ENCODE measurements at regions not wholly inside any gene's neighbourhood (a gene's known extent, or its start where the extent isn't known, plus 50 kb on each side); places are given as distances from the start of the nearest gene placed in this dataset.
"Not testable (repeated sequence)": the region's sequence is repeated elsewhere in the genome, so short reads cannot be mapped to it uniquely, and the experiment has no call there.

DNA sequence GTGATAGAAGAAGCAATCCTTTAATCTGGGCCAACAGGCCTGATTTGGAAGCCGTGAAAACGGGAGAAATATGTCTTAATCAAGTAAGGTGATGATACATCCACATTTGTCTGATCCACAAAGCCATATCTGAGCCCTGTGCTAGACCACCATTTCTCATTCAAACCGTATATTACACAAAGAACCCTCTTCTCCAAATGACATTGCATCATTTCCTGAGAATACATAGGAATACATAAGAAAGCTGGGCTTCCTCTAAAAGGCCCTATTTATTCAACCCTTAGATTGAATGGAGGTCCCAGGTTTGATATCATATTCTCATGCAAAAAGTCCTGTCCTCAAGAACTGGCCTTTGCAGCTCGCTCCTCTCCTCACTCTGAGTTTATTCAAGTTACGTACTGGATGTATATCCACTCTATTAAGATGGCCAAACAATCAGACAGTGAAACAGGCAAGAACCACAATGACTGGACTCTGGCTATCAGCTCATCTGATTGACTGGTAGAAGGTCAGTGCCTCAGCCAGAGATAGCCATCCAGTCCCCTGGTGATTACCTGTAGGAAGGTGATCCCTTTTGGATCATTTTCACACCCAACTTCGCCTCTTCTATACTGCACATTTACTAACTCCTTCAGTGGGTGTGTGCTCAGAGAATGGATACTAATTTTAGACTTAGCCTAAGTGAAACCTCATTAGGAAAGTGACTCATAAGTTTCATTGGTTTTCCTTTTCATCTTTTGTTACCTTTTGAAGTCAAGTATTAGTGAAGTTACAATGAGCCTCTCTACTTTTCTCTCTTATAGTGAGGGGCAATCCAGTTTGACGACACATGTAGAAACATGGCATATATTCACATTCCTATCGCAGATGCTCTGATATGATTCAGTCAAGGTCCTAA, 167.6 kb upstream of the WWC1 start:
- no peak for DNase-seq

GRCh38 chr5:168125445-168126199, 165.8 kb upstream of the WWC1 start:
- no peak for DNase-seq

GRCh38 chr5:168126606-168127005, 164.8 kb upstream of the WWC1 start:
- DNase-seq = no peak

- no peak for DNase-seq
These were observed 163.3 kb upstream of the WWC1 start for GRCh38 chr5:168128111-168128510.

GRCh38 chr5:168128557-168128956, 162.9 kb upstream of the WWC1 start:
- DNase-seq = no peak

DNA sequence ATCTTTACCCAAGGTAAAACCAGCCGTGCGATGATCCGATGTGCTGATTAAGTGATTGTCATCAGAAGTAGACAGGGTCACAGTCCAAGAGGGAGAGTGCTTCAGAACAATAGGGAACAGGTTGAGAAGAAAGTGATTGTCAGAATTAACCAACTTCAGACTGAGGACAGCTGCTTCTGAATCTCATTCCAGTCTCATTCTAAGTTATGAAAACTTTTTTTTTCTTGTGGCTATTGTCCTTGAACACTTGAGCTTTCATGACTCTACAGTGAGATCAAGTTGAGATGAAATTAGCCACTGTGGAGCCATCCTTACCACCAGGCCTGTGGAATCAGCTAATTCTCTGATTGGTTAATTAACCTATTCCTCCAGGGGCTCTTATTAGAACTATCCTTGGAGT, 159.9 kb upstream of the WWC1 start:
- no peak for DNase-seq

GRCh38 chr5:168132241-168132641, 159.2 kb upstream of the WWC1 start:
- DNase-seq = no peak

GRCh38 chr5:168135897-168136296, 155.5 kb upstream of the WWC1 start:
- DNase-seq = no peak

DNA sequence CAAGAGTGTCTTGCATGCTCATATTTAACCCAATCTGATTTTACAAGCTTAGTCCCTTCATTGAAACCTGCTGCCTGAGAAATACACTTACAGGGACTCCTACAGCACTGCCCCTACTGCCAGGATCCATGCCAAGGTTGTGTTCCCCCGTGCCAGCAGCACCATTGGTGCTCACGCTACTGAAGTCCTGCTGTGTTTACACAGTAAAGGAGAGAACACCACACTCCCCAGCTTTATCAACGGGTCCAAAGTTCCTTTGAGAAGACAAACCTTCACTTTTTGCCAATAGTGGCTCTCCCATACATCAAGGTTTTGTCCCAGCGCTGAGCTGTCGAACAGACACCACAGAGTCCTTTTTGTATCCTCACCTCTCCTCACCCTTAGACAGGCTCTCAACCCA, 155.1 kb upstream of the WWC1 start:
- no peak for DNase-seq

DNA sequence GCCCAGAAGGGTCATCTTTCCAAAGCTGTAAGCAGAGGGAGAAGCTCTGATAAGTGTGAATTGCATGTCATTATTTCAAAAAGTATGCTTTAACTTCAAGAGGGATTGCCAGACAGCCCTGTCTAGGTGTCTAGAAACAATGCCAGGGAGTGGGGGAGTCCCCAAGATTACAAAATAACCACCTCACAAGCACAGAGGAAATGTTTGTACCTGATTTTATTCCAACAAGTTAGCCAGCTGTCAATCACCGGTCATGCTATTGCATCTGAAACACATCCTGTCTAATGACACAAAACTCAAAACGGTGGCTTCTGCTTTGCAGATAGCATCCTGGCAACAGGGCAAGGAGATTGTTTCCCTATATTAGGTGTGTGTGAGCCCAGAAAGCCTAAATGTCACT, 154.2 kb upstream of the WWC1 start:
- no peak for DNase-seq

- no peak for DNase-seq
These were observed 151.2 kb upstream of the WWC1 start for GRCh38 chr5:168140241-168140640.

DNA sequence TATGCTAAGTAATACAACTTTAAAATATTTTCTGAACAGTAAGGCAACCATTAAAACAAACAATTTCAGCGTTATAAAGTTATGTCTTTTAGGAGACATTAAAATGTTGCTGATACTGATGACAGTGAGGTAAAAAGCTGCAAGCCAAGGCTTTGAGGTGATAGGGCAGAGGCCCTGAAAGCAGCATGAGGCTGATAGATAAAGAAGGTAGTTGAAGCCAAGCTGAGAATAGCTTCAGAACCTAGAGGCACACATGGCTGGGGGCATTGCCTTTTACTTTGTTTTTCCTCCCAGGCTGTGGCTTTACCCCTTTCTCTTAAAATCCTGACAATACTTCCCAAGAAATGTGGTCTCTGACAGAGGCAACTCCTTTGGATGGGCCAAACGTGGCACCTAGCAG, 149.0 kb upstream of the WWC1 start:
- DNase-seq = no peak

DNA sequence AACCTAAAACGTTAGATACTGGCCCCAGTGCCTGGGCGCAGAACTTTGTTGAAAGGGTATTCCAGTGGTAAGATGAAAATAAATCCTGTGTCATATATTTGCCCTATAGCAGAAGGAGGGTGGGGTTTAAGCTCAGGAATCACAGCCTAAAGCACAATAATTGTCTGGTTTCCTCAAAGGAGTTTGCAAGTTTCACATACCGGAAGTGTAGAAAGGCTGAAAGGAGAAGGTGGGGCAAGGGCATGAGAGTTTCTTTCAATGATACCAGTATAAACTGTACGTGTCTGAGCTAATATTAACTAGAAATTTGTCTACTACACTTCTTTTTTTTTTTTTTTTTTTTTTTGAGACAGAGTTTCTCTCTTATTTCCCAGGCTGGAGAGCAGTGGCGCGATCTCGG, 147.9 kb upstream of the WWC1 start:
- not testable (repeated sequence) for DNase-seq

GRCh38 chr5:168147106-168147505, 144.3 kb upstream of the WWC1 start:
- no peak for DNase-seq

DNA sequence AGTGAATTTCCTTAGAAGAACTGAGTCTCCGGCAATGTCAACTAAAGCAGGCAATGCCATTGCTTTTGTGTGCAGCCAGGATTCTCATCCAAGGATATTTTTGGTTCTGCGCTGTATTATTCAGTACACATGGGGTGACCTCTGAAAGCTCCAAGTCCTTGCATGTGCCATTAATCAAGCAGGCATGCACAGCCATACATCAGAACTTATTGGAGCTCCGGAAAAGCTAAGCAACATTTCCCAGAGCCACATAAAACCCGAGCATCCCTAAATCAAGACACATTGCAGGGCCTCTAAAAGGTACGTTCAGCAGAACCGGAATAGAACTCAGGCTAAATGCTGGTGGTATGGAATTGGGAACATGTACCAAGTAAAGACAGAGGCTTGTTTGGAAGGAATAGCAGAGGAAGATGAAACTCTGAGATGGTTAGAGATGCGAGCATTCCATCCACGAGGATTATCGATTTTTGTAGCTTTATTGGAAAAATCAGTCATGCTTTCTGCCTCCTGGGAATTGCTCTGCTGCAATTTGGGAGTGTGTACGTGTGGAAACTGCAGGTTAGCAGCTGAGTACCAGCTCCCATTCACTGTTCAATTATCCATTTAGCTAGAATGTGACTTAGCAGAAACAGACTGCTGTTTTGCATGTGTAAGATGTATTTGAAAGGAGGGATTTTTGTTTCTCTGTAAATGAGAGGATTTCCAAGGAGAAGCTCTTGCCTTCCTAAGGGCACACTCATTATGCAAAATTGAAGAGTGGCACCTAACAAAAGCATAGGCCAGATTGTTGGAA, 143.7 kb upstream of the WWC1 start:
- no peak for DNase-seq

GRCh38 chr5:168151041-168151440, 140.4 kb upstream of the WWC1 start:
- DNase-seq = no peak

DNA sequence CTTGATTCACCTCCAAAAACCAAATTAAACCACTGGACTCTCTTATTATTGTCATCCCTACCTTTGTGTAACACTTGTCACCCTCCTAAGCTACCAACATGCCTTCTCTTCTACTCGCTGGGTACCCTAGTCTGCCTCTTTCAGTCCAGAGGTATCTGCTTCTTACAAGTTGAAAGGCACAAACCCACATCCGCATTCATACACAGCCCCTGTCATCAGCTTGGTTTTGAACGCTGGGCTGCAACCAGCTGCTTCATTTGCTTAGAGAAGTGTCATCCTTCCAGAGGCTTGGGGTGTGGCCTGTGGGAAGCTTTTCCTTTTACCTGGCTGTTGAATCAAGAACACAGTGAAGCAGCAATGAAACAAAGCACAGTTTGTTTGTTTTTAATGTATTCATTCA, 138.8 kb upstream of the WWC1 start:
- no peak for DNase-seq

DNA sequence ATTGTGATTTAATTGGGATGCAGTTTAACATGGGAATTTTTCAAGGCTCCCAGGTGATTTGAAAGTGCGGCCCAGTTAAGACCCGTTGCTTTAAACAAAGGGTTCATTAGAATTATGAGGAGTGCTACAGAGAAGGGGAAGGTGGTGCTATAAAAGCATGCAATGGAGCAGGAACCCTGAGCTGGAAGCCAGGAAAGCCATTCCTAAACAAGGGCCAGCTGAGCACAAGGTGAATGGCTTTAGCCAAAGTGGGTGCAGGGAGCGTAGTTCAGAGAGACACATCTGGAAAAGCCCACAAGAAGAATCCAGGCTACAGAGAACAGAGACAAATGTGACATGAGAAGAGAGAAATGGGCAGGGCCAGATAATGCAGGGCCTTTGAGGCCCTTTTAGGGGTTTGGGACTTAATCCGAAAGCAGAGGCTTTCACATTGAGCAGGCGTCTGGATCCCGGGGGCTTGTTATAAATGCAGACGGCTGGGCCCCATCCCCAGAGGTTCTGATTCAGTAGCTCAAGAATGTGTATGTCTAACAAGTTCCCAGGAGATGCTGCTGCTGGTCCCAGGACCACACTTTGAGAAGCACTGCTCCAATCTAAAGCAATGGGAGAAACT, 138.1 kb upstream of the WWC1 start:
- no peak for DNase-seq

DNA sequence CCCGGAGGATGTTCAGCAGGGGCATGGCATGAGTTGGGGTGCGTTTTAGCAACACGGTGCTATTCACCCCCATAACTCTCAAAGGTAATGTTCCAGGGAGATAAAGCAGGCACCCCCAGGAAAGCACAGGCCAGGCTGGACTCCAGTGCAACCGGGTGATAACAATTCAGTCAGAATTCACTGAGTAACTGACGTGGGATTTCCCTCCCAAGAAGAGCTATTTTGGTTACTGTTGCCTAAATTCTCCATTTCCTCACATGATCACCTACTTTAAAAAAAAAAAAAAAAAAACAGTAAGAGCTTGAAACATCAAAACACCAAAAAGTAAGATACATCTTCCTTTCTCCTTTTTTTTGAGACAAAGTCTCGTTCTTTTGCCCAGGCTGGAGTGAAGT, 137.6 kb upstream of the WWC1 start:
- DNase-seq = no peak

- no peak for DNase-seq
These were observed 135.9 kb upstream of the WWC1 start for GRCh38 chr5:168155585-168155984.

DNA sequence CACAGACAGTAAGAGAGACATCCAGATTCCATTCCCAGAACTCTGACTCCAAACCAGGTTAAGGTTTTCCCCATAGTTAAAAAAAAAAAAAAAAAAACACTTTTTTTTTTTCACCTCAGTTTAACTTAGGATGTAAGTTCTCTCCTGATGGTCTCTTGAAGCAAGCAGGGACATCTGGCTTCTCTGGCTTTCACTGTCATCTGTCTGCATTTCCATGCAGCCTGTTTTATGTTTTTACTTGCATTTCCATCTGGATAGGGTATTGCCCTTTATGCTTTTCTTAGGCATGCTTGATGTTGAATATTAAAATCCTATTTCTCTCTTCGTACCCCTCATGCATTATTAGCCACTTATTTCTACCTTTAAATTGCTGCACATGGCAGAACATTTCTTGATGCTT, 135.3 kb upstream of the WWC1 start:
- DNase-seq = no peak

DNA sequence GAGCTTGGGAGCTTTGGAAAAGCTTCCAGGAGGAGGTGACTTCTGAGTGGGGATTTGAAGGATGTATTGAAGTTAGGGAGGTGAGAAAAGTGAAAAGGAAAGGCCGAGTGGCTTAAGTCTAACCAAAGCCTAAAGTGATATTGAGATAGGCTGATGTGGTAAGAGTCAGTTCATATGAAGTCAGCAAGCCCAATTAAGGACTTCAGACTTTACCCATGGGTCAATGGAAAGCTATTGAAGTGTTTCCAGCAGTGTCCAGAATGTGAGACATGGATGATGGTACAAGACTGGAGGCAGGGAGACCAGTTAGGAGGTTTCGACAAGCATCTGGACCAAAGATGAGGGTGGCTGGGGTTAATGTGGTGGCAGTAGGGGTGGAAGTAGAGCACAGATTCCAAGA, 134.3 kb upstream of the WWC1 start:
- no peak for DNase-seq

- no peak for DNase-seq
These were observed 132.0 kb upstream of the WWC1 start for GRCh38 chr5:168159425-168159824.

Data from right kidney (tissue), 1 donor.